ENCODE measurements at regions not wholly inside any gene's neighbourhood (a gene's known extent, or its start where the extent isn't known, plus 50 kb on each side); places are given as distances from the start of the nearest gene placed in this dataset.

- no peak for DNase-seq (ENCODE audit: low read depth)
Measured at GRCh38 chr1:87165177-87165576, 163.5 kb upstream of the LMO4 start.

GRCh38 chr1:87167157-87167789 is 161.4 kb upstream of the LMO4 start:
- DNase-seq (ENCODE audit: low read depth), result no peak

GRCh38 chr1:87167848-87168525 is 160.7 kb upstream of the LMO4 start:
- DNase-seq (ENCODE audit: low read depth), result no peak

- no peak for DNase-seq (ENCODE audit: low read depth)
Measured at GRCh38 chr1:87169263-87169910, 159.3 kb upstream of the LMO4 start.

- DNase-seq (ENCODE audit: low read depth), result no peak
Measured at GRCh38 chr1:87170157-87170556, 158.5 kb upstream of the LMO4 start.

GRCh38 chr1:87170931-87171598 is 157.6 kb upstream of the LMO4 start:
- DNase-seq (ENCODE audit: low read depth), result no peak

- DNase-seq (ENCODE audit: low read depth), result no peak
Measured at GRCh38 chr1:87173231-87173630, 155.4 kb upstream of the LMO4 start.

GRCh38 chr1:87174724-87175245 is 153.9 kb upstream of the LMO4 start:
- no peak for DNase-seq (ENCODE audit: low read depth)

GRCh38 chr1:87176087-87176486 is 152.6 kb upstream of the LMO4 start:
- no peak for DNase-seq (ENCODE audit: low read depth)

GRCh38 chr1:87176514-87176913 is 152.2 kb upstream of the LMO4 start:
- DNase-seq (ENCODE audit: low read depth), result no peak

GRCh38 chr1:87178441-87178840 is 150.2 kb upstream of the LMO4 start:
- no peak for DNase-seq (ENCODE audit: low read depth)

GRCh38 chr1:87179076-87179810 is 149.4 kb upstream of the LMO4 start:
- no peak for DNase-seq (ENCODE audit: low read depth)

GRCh38 chr1:87179851-87180519 is 148.7 kb upstream of the LMO4 start:
- DNase-seq (ENCODE audit: low read depth), result no peak

GRCh38 chr1:87180682-87181081 is 148.0 kb upstream of the LMO4 start:
- no peak for DNase-seq (ENCODE audit: low read depth)

- no peak for DNase-seq (ENCODE audit: low read depth)
Measured at GRCh38 chr1:87182611-87183010, 146.1 kb upstream of the LMO4 start.

GRCh38 chr1:87185077-87185476 is 143.6 kb upstream of the LMO4 start:
- DNase-seq (ENCODE audit: low read depth), result no peak

- DNase-seq (ENCODE audit: low read depth), result no peak
Measured at GRCh38 chr1:87186346-87186745, 142.3 kb upstream of the LMO4 start.

- no peak for DNase-seq (ENCODE audit: low read depth)
Measured at GRCh38 chr1:87188640-87189039, 140.0 kb upstream of the LMO4 start.

GRCh38 chr1:87190402-87190801 is 138.3 kb upstream of the LMO4 start:
- DNase-seq (ENCODE audit: low read depth), result no peak

- DNase-seq (ENCODE audit: low read depth), result no peak
Measured at GRCh38 chr1:87191646-87192045, 137.0 kb upstream of the LMO4 start.

GRCh38 chr1:87194271-87194774 is 134.4 kb upstream of the LMO4 start:
- no peak for DNase-seq (ENCODE audit: low read depth)

Measured in GM04503 (cell line).